Ectodermal cell (in vitro differentiated cells): ENCODE measurements at regions not wholly inside any gene's neighbourhood (a gene's known extent, or its start where the extent isn't known, plus 50 kb on each side); places are given as distances from the start of the nearest gene placed in this dataset.
"Not testable (repeated sequence)": the region's sequence is repeated elsewhere in the genome, so short reads cannot be mapped to it uniquely, and the experiment has no call there.

Source experiments
- H3K27ac ChIP-seq: 2 replicates; pipeline ENCODE4 v1.7.0; 2013; ENCODE audit warnings: mild to moderate bottlenecking, low read depth, low read length; ENCODE audit not compliant: insufficient read depth, poor library complexity, severe bottlenecking
- H3K27me3 ChIP-seq: 2 replicates; pipeline ENCODE4 v1.7.0; 2013; ENCODE audit warnings: mild to moderate bottlenecking, low read length; ENCODE audit not compliant: insufficient read depth, control insufficient read depth, poor library complexity, severe bottlenecking
- H3K36me3 ChIP-seq: one replicate; pipeline ENCODE4 v1.7.0; 2013; ENCODE audit warnings: low read length; ENCODE audit not compliant: control insufficient read depth, insufficient read depth
- H3K4me1 ChIP-seq: one replicate; pipeline ENCODE4 v1.7.0; 2013; ENCODE audit warnings: low read length; ENCODE audit not compliant: control insufficient read depth, insufficient read depth
- H3K4me3 ChIP-seq: 2 replicates; pipeline ENCODE4 v1.7.0; 2013; ENCODE audit warnings: low read depth, low read length, control low read depth; ENCODE audit not compliant: insufficient read depth
- H3K9me3 ChIP-seq: 2 replicates; pipeline ENCODE4 v1.7.0; 2013; ENCODE audit warnings: mild to moderate bottlenecking, low read length, moderate library complexity; ENCODE audit not compliant: control insufficient read depth
- WGBS, 2 experiments: methylation state at CpG; one replicate each; pipeline ENCODE4 v1.1.7; 2013; ENCODE audit warnings: missing lambda C conversion rate in 2 of 2; 5-methylcytosine and 5-hydroxymethylcytosine counted together

DNA sequence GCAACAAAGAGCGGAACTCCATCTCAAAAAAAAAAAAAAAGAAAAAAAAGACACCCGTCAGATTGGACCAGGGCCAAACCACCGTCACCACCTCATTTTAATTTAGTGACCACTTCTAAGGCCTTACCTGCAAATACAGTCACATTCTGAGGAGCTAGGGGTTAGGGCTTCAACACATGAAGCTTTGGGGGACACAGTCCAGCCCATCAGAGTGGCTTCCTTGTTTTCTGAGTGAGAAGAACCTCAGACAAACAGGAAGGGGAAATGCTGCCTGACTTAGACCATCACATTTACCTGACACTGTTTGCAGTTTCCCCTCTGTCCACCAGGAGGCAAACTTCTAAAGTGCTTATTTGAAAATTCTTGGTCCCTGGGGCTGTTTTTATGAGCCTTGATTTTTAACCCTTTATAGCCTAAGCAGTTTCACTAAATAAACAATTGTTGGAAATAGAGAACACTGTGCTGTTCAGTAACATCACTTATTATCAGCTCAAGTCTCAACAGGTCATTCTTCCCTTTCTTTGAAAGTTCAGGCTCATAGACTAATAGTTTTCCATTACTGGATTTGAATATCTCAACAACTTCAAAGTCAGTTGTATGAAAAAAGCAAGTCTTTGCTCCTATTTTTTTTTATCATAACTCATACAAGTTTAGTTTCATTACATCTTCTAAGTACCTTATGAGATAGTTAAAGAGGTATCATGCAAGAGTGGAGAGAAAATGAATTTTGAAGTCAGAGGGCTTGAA lies 74.9 kb upstream of the WASF3 start:
- Histone ChIP-seq H3K4me3 (no peak overlapping the region), H3K4me1 (no peaks in the 10 kb centered on the region), H3K27me3 (no peaks in the 10 kb centered on the region), H3K36me3 (no peaks in the 10 kb centered on the region), H3K9me3 (no peaks in the 10 kb centered on the region), H3K27ac (no peak overlapping the region)
- WGBS, 2 experiments, result 97% methylated on average over 2 of the region's 3 CpGs

DNA sequence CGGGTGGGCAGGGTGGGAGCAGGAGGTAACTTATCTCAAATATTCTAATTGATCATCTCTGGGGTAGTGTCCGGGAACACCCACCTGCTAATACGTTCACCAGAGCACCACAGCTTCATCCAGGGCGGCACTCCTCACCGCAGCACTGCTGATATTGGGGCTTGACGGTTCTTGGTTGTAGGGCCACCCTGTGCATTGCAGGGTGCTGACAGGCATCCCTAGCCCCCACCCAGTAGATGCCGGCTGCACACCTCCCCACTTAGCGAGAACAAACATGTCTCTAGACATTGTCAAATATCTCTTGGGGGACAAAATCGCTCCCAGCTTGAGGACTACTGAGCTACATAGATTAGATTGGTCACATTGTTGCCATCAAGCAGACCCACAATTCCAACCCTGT lies 73.9 kb upstream of the WASF3 start:
- WGBS, 2 experiments, result 91 to 93% methylated on average over 9 of the region's 9 CpGs
- Histone ChIP-seq H3K36me3 (no peaks in the 10 kb centered on the region), H3K27me3 (no peaks in the 10 kb centered on the region), H3K9me3 (no peaks in the 10 kb centered on the region), H3K4me3 (no peak overlapping the region), H3K4me1 (no peaks in the 10 kb centered on the region), H3K27ac (no peak overlapping the region)

DNA sequence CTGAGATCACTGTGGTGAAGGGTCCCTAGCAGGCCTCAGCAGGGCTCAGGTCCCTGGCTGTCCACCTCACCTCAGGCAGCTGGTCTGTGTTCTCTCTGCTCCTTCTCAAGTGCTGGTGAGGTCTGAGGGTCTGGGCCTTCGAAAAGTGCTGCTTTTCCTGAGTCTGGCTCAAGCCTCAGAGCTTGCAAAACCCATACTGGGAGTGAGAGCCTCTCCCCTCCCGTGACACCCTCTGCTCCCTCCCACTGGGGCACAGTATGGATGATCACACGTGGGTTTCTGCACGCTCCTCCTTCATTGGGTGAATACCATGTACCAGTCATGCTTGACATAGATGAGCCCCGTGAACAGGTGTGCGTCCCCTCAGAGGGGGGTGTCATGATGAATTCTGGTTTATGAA lies 73.3 kb upstream of the WASF3 start:
- H3K4me3 ChIP-seq, result no peak overlapping the region
- H3K27ac ChIP-seq, result no peak overlapping the region
- H3K36me3 ChIP-seq, result no peaks in the 10 kb centered on the region
- H3K4me1 ChIP-seq, result no peaks in the 10 kb centered on the region
- 88 to 89% methylated on average over 6 of the region's 6 CpGs for WGBS, 2 experiments
- H3K9me3 ChIP-seq, result no peaks in the 10 kb centered on the region
- H3K27me3 ChIP-seq, result no peaks in the 10 kb centered on the region

DNA sequence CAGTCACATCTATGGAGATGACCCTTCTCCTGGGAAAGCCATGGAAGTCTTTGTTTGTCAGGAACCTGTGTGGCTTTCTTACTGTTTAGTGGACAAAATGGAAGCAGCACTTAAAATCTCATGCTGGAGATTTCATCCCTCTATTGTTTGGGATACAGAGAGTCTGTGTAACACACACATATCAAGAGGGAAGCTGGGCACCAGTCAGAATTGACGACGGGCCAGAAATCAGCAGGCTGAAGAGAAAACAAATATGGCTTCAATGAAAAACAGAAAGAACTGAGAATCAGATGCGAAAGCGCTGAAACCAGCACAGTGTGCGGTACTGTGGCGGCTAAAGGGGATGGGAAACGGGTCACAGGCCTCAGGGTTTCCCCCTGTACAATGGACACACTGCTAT lies 72.2 kb upstream of the WASF3 start:
- Histone ChIP-seq H3K9me3 (no peaks in the 10 kb centered on the region), H3K36me3 (no peaks in the 10 kb centered on the region), H3K27me3 (no peaks in the 10 kb centered on the region), H3K27ac (no peak overlapping the region), H3K4me3 (no peak overlapping the region), H3K4me1 (no peaks in the 10 kb centered on the region)
- WGBS, 2 experiments, result 86 to 92% methylated on average over 7 of the region's 7 CpGs

DNA sequence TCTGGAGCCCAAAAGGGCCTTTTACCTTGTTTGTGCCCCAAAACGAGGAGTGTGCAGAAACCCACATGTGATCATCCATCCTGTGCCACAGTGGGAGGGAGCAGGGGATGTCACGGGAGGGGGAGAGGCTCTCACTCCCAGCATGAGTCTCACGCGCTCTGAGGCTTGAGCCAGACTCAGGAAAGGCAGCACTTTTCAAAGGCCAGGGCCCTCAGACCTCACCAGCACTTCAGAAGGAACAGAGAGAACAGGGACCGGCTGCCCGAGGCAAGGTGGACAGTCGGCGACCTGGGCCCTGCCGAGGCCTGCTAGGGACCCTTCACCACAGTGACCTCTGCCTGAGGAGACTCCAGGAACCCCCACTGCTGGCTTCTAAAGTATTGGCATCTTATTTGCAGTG lies 71.7 kb upstream of the WASF3 start:
- no peaks in the 10 kb centered on the region for H3K4me1 ChIP-seq

DNA sequence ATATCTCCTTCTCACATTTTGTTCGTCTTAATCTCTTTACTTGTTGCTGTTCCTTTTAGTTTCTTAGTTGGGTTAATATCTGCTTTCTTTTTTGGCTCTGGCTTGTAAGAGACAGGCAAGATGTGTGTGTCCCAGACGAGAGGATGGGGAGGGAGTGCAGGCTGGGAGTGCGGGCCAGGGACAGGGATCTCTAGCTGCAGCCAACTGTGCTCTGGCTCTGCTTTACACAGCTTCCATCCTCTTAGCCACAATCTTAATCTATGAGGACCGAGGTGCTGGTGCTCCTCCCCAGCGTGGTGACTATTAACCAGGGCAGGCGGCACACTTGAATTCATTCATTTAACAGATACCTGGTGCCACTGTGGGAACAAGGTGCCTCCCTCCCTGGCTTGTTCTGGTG lies 70.9 kb upstream of the WASF3 start:
- Histone ChIP-seq H3K36me3 (no peaks in the 10 kb centered on the region), H3K27ac (no peak overlapping the region), H3K4me1 (no peaks in the 10 kb centered on the region), H3K4me3 (no peak overlapping the region), H3K9me3 (no peaks in the 10 kb centered on the region), H3K27me3 (no peaks in the 10 kb centered on the region)
- 83 to 84% methylated on average over 5 to 6 of the region's 6 CpGs for WGBS, 2 experiments

More for the DNA sequence above, 71.7 kb upstream of the WASF3 start:
- WGBS, 2 experiments, result 58 to 61% methylated on average over 9 of the region's 9 CpGs
- Histone ChIP-seq H3K9me3 (no peaks in the 10 kb centered on the region), H3K27ac (no peak overlapping the region), H3K4me3 (no peak overlapping the region), H3K27me3 (no peaks in the 10 kb centered on the region), H3K36me3 (no peaks in the 10 kb centered on the region)

DNA sequence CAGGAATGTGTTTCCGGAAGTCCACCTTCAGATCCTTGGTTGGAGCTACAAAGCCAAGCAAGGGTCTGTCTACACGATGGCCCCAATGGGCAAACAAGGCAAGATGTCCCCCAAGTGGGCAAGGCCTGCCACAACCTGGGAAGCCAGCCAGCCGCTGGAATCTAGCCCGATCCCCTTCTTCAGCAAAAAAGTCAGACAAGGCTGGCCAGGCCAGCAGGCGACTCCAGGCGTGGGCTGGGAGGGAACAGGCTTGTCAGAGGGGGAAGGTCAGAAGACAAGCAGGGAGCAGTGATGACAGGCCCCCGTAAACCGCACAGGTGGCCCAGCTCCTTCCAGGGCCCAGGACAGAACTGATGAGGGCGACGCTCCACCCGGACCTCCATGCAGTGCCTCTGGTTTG lies 69.7 kb upstream of the WASF3 start:
- H3K9me3 ChIP-seq, result no peaks in the 10 kb centered on the region
- no peaks in the 10 kb centered on the region for H3K36me3 ChIP-seq
- 95 to 96% methylated on average over 11 of the region's 11 CpGs for WGBS, 2 experiments
- no peaks in the 10 kb centered on the region for H3K27me3 ChIP-seq
- no peaks in the 10 kb centered on the region for H3K4me1 ChIP-seq
- H3K4me3 ChIP-seq, result no peak overlapping the region
- no peak overlapping the region for H3K27ac ChIP-seq

DNA sequence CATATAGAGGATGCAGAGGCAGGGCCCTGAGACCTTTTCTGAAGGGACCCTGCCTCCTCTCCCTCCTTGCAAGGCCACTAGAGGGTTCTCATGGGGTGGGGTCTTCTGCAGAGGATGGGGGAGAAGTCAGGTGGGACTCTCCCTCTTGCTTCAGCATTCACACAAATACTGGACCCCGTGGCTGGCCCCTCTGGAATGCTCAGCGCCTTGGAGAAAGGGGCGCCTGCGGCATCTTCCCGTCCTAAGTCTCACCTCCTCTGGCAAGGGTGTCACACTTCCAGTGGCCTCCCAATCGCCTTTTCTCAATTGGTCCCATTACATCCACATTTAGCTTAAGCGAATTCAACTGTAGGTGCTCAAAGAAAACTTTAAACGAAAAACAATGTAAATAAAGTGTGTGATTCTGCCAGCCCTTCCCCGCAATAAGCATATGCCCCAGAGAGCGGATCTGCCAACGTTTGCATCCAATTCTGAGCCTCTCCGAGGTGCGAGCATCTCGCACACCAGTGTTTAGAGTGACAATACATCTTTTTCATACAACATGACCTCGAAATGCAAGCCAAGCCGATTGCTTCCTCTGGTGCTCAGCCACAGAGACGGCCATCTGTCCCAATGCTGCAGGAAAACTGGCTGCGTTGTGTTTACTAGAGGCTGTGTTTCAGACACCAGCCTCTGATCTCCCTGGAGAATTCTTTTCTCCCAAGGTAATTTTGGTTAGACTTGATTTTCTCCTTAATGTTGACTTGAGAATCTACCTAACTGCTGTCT lies 69.1 kb upstream of the WASF3 start:
- no peaks in the 10 kb centered on the region for H3K27me3 ChIP-seq
- no peak overlapping the region for H3K27ac ChIP-seq
- H3K4me3 ChIP-seq, result no peak overlapping the region
- H3K9me3 ChIP-seq, result no peaks in the 10 kb centered on the region
- H3K4me1 ChIP-seq, result no peaks in the 10 kb centered on the region
- no peaks in the 10 kb centered on the region for H3K36me3 ChIP-seq
- whole genome bisulfite sequencing, 2 experiments, result 93 to 94% methylated on average over 18 of the region's 18 CpGs

DNA sequence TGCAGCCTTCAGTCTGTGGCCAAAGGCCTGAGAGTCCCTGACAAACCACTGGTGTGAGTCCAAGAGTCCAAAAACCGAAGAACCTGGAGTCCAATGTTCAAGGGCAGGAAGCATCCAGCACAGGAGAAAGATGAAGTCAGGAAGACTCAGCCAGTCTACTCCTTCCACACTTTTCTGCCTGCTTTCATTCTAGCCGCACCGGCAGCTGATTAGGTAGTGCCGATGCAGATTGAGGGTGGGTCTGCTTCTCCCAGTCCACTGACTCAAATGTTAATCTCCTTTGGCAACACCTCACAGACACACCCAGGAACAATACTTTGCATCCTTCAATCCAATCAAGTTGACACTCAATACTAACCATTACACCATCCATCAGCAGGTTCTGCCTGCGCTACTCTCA lies 65.2 kb upstream of the WASF3 start:
- not testable (repeated sequence) for H3K36me3 ChIP-seq, H3K27ac ChIP-seq, H3K27me3 ChIP-seq, H3K4me1 ChIP-seq, H3K4me3 ChIP-seq, H3K9me3 ChIP-seq
- WGBS, 2 experiments, result 86 to 94% methylated on average over 5 of the region's 5 CpGs

DNA sequence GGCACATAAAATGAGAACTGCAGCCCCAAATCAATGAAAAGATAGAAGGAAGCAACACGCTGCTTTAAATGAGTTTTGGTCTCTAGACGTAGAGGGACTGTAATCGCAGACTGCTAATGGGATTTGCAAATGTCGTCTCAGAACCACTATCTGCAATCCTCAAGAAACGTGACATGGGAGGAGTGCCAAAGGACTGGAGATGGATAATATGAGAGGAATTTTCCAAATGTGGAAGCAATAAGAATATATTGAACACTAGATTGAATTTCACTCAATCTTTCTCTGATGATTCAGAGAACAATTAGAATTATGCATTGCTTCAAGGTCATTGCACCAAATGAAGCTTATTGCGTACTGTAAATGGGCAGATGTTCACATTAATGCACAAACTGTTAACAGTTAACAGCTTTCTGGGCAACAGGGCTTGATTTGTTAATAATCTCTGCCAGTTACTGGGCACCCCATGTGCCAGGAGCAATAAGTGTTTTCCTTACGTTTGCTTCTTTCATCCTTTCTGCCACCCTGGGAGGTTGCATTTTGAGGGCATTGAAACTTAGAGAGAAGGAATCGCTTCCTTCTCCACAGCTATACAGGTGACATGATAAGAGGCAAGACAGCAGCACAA lies 62.8 kb upstream of the WASF3 start:
- 90 to 95% methylated on average over 7 to 8 of the region's 8 CpGs for WGBS, 2 experiments
- H3K9me3 ChIP-seq, result no peaks in the 10 kb centered on the region
- H3K4me1 ChIP-seq, result peaks cover 5% of the 10 kb centered on the region

More for the DNA sequence above, 62.8 kb upstream of the WASF3 start:
- no peak overlapping the region for H3K27ac ChIP-seq
- H3K4me3 ChIP-seq, result no peak overlapping the region
- H3K36me3 ChIP-seq, result no peaks in the 10 kb centered on the region
- no peaks in the 10 kb centered on the region for H3K27me3 ChIP-seq
